ENCODE measurements at regions not wholly inside any gene's neighbourhood (a gene's known extent, or its start where the extent isn't known, plus 50 kb on each side); places are given as distances from the start of the nearest gene placed in this dataset.

DNA sequence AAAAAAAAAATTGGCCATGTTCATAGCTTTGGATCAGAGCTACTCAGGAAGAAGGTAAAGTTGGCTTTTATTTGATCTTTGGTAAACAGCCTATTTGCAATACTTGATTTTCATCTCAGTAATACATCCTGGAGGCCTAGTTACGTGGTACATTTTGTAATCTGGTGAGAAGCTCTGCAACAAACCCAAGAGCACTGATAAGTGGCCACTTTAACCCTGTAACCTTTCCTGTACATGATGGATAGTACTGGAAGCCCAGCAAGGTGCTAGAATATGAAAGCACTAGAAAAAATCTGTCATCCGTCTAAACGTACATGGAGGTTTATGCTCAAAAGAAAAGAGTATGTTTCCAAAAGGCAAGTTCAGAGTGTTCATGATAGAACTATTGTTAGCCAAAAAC lies 88.3 kb upstream of the BMP2K start:
- H4K20me1 ChIP-seq (ENCODE audit: insufficient read depth, low read length), result no peaks in the 10 kb centered on the region
- H3K27ac ChIP-seq (ENCODE audit: low read depth, low read length, poor library complexity, severe bottlenecking), result no peak overlapping the region
- no peak overlapping the region for H2AFZ ChIP-seq (ENCODE audit: low read length)
- no peaks in the 10 kb centered on the region for H3K36me3 ChIP-seq (ENCODE audit: insufficient read depth, low read length)
- no peaks in the 10 kb centered on the region for H3K27me3 ChIP-seq (ENCODE audit: insufficient read depth, low read length)
- no peaks in the 10 kb centered on the region for H3K4me1 ChIP-seq (ENCODE audit: insufficient read depth, low read length, severe bottlenecking)
- no peaks in the 10 kb centered on the region for H3K9me3 ChIP-seq (ENCODE audit: low read length)
- H3K9ac ChIP-seq (ENCODE audit: low read length), result no peak overlapping the region
- no peaks in the 10 kb centered on the region for H3K79me2 ChIP-seq (ENCODE audit: insufficient read depth, low read length)
- H3K4me3 ChIP-seq (ENCODE audit: low read depth, low read length, poor library complexity, severe bottlenecking), result no peak overlapping the region
- TF ChIP-seq, protein P1, sequence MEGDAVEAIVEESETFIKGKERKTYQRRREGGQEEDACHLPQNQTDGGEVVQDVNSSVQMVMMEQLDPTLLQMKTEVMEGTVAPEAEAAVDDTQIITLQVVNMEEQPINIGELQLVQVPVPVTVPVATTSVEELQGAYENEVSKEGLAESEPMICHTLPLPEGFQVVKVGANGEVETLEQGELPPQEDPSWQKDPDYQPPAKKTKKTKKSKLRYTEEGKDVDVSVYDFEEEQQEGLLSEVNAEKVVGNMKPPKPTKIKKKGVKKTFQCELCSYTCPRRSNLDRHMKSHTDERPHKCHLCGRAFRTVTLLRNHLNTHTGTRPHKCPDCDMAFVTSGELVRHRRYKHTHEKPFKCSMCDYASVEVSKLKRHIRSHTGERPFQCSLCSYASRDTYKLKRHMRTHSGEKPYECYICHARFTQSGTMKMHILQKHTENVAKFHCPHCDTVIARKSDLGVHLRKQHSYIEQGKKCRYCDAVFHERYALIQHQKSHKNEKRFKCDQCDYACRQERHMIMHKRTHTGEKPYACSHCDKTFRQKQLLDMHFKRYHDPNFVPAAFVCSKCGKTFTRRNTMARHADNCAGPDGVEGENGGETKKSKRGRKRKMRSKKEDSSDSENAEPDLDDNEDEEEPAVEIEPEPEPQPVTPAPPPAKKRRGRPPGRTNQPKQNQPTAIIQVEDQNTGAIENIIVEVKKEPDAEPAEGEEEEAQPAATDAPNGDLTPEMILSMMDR (IDR thresholded peaks at IDR 0.05; ENCODE audit: low read length), result no peak
- no peak for TF ChIP-seq EZH2 (IDR thresholded peaks at IDR 0.05; ENCODE audit: borderline replicate concordance, low read length)
- no peaks in the 10 kb centered on the region for H3F3A ChIP-seq (ENCODE audit: insufficient read depth, low read length)
- H3K4me2 ChIP-seq (ENCODE audit: low read length), result no peak overlapping the region
- H3K9me2 ChIP-seq (ENCODE audit: low read depth, low read length), result no peaks in the 10 kb centered on the region

DNA sequence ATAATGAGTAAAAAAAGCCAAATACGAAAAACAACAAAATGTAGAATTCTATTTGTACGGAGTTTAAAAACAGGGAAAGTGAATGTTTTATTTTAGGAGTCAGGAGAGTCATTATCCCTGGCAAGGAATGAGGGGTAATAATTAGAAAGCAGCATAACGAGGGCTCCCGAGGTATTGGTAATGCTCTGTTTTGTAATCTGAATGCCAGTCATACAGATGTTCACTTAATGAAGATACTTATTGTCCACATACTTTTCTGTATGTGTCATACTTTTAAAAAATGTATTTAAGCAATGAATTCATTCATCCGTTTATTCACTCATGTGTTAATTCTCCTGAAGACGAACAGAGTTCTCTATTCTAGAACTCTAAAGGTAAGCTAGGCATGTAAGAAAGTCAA lies 87.8 kb upstream of the BMP2K start:
- Histone ChIP-seq H2AFZ (ENCODE audit: low read length) (no peak overlapping the region), H4K20me1 (ENCODE audit: insufficient read depth, low read length) (no peaks in the 10 kb centered on the region), H3K9ac (ENCODE audit: low read length) (no peak overlapping the region), H3K9me3 (ENCODE audit: low read length) (no peaks in the 10 kb centered on the region), H3K4me3 (ENCODE audit: low read depth, low read length, poor library complexity, severe bottlenecking) (no peak overlapping the region), H3K4me2 (ENCODE audit: low read length) (no peak overlapping the region), H3K4me1 (ENCODE audit: insufficient read depth, low read length, severe bottlenecking) (no peaks in the 10 kb centered on the region), H3F3A (ENCODE audit: insufficient read depth, low read length) (no peaks in the 10 kb centered on the region), H3K79me2 (ENCODE audit: insufficient read depth, low read length) (no peaks in the 10 kb centered on the region), H3K27me3 (ENCODE audit: insufficient read depth, low read length) (no peaks in the 10 kb centered on the region), H3K9me2 (ENCODE audit: low read depth, low read length) (no peaks in the 10 kb centered on the region), H3K27ac (ENCODE audit: low read depth, low read length, poor library complexity, severe bottlenecking) (no peak overlapping the region), H3K36me3 (ENCODE audit: insufficient read depth, low read length) (no peaks in the 10 kb centered on the region)
- TF ChIP-seq, protein P1 (IDR thresholded peaks at IDR 0.05; ENCODE audit: low read length), result no peak
- no peak for TF ChIP-seq EZH2 (IDR thresholded peaks at IDR 0.05; ENCODE audit: borderline replicate concordance, low read length)

DNA sequence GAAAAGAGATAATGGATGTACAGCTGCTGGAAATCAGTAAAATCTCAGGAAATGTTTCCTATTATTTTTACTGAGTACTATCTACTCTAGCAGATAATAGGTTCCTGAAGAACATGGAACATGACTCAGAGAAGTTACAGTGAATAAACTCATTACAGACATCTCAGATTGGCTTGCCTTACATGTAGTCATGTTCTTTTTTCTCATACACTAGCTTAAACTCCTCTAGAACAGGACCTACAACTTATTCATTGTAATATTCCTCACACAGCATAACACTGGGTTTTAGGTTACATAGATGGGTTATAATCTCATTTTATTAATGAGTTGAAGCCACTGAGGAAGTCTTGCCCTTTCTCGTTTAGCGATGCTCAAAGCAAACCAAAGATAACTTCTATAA lies 86.9 kb upstream of the BMP2K start:
- Histone ChIP-seq H3K9me2 (ENCODE audit: low read depth, low read length) (no peaks in the 10 kb centered on the region), H3F3A (ENCODE audit: insufficient read depth, low read length) (no peaks in the 10 kb centered on the region), H3K9ac (ENCODE audit: low read length) (no peak overlapping the region), H3K79me2 (ENCODE audit: insufficient read depth, low read length) (no peaks in the 10 kb centered on the region), H3K27ac (ENCODE audit: low read depth, low read length, poor library complexity, severe bottlenecking) (no peak overlapping the region), H2AFZ (ENCODE audit: low read length) (no peak overlapping the region), H3K36me3 (ENCODE audit: insufficient read depth, low read length) (no peaks in the 10 kb centered on the region), H4K20me1 (ENCODE audit: insufficient read depth, low read length) (no peaks in the 10 kb centered on the region), H3K9me3 (ENCODE audit: low read length) (no peaks in the 10 kb centered on the region), H3K4me2 (ENCODE audit: low read length) (no peak overlapping the region), H3K27me3 (ENCODE audit: insufficient read depth, low read length) (no peaks in the 10 kb centered on the region), H3K4me3 (ENCODE audit: low read depth, low read length, poor library complexity, severe bottlenecking) (no peak overlapping the region), H3K4me1 (ENCODE audit: insufficient read depth, low read length, severe bottlenecking) (no peaks in the 10 kb centered on the region)
- TF ChIP-seq, protein P1 (IDR thresholded peaks at IDR 0.05; ENCODE audit: low read length), result no peak
- no peak for TF ChIP-seq EZH2 (IDR thresholded peaks at IDR 0.05; ENCODE audit: borderline replicate concordance, low read length)
